C4-2B (cell line): ENCODE measurements at regions not wholly inside any gene's neighbourhood (a gene's known extent, or its start where the extent isn't known, plus 50 kb on each side); places are given as distances from the start of the nearest gene placed in this dataset.

Source experiments
- ZFX ChIP-seq: fragments of 450-650 bp; IDR thresholded peaks from 2 replicates; pipeline ENCODE4 v1.6.1; 2017
- TF ChIP-seq, protein P1 (sequence below): fragments of 450-650 bp; conservative IDR thresholded peaks from 2 replicates; pipeline ENCODE4 v1.5.1; 2017; ENCODE audit warnings: mild to moderate bottlenecking

DNA sequence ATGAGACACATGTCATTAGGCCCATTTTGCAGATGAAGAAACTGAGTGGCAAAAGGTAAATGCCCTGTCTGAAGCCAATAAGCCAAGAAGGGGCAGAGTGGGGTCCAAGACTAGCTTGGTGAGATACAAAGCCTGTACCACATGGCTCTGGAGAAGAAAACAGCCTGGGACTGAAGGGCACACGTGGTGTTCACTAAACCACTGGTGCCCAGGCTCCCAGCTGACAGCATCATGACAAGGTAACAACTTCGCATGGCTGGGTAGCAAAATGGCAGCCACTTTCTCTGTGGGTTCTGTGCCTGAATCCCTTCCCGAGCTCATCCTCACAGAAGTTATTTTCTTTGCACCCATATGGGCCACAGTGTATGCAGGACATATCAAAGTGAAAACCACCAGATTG is 229.6 kb downstream of the RAB11FIP2 start:
- TF ChIP-seq, protein P1, sequence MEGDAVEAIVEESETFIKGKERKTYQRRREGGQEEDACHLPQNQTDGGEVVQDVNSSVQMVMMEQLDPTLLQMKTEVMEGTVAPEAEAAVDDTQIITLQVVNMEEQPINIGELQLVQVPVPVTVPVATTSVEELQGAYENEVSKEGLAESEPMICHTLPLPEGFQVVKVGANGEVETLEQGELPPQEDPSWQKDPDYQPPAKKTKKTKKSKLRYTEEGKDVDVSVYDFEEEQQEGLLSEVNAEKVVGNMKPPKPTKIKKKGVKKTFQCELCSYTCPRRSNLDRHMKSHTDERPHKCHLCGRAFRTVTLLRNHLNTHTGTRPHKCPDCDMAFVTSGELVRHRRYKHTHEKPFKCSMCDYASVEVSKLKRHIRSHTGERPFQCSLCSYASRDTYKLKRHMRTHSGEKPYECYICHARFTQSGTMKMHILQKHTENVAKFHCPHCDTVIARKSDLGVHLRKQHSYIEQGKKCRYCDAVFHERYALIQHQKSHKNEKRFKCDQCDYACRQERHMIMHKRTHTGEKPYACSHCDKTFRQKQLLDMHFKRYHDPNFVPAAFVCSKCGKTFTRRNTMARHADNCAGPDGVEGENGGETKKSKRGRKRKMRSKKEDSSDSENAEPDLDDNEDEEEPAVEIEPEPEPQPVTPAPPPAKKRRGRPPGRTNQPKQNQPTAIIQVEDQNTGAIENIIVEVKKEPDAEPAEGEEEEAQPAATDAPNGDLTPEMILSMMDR, result no peak
- no peak for TF ChIP-seq ZFX
